OCI-LY7 (cell line): ENCODE measurements at regions not wholly inside any gene's neighbourhood (a gene's known extent, or its start where the extent isn't known, plus 50 kb on each side); places are given as distances from the start of the nearest gene placed in this dataset.

Experiments
- CTCF ChIP-seq: fragments of 200-600 bp; sonication (generic); conservative IDR thresholded peaks from 2 replicates; pipeline ENCODE4 v1.5.1; 2014; ENCODE audit warnings: mild to moderate bottlenecking, antibody characterized with exemption, low read length, moderate library complexity, mixed read lengths
- EZH2phosphoT487 ChIP-seq: fragments of 200-600 bp; sonication (generic); IDR thresholded peaks from 2 replicates; pipeline ENCODE4 v1.6.1; 2018; ENCODE audit warnings: low read depth, borderline replicate concordance, mild to moderate bottlenecking, mixed run types, antibody characterized with exemption, low read length, moderate library complexity, mixed read lengths

- TF ChIP-seq CTCF (no peak), EZH2phosphoT487 (no peak)
These were observed 107.2 kb upstream of the MKI67 start for GRCh38 chr10:128233422-128233821.
